HepG2 (cell line): ENCODE measurements at regions not wholly inside any gene's neighbourhood (a gene's known extent, or its start where the extent isn't known, plus 50 kb on each side); places are given as distances from the start of the nearest gene placed in this dataset.

Source experiments
- ASH2L ChIP-seq: fragments of 300-600, 200-600 bp; sonication (generic); IDR thresholded peaks from 2 replicates; pipeline ENCODE4 v1.7.0; 2017; ENCODE audit warnings: low read depth, mild to moderate bottlenecking, moderate library complexity, mixed read lengths, low read length; ENCODE audit not compliant: insufficient read length
- BORCS8-MEF2B ChIP-seq: sonication (generic); formaldehyde crosslinking; IDR thresholded peaks from 2 replicates; pipeline ENCODE4 v1.8.0; 2022; ENCODE audit warnings: mild to moderate bottlenecking, missing genetic modification reagents
- EEA1 ChIP-seq: sonication (generic); formaldehyde crosslinking; IDR thresholded peaks from 2 replicates; pipeline ENCODE4 v1.5.1; 2020; ENCODE audit warnings: mild to moderate bottlenecking, missing genetic modification reagents, borderline replicate concordance
- FOXJ3 ChIP-seq: sonication (generic); formaldehyde crosslinking; IDR thresholded peaks from 2 replicates; pipeline ENCODE4 v1.4.0; 2020; ENCODE audit warnings: missing genetic modification reagents, mild to moderate bottlenecking, borderline replicate concordance
- KLF11 ChIP-seq: IDR thresholded peaks from 2 replicates; pipeline ENCODE4 v1.6.1; 2016; ENCODE audit warnings: missing compliant biosample characterization
- MYC ChIP-seq: sonication (generic); formaldehyde crosslinking; IDR thresholded peaks from 2 replicates; pipeline ENCODE4 v1.9.0; 2021; ENCODE audit warnings: missing genetic modification reagents, borderline replicate concordance
- NCOA1 ChIP-seq: sonication (generic); formaldehyde crosslinking; IDR thresholded peaks from 2 replicates; pipeline ENCODE4 v1.9.0; 2021; ENCODE audit warnings: missing genetic modification reagents
- REXO4 ChIP-seq: sonication (generic); formaldehyde crosslinking; IDR thresholded peaks from 2 replicates; pipeline ENCODE4 v1.8.0; 2022; ENCODE audit warnings: missing genetic modification reagents, mild to moderate bottlenecking, borderline replicate concordance
- ZBTB33 ChIP-seq: sonication (generic); formaldehyde crosslinking; IDR thresholded peaks from 2 replicates; pipeline ENCODE4 v1.4.0; 2020; ENCODE audit warnings: missing genetic modification reagents
- ZFY ChIP-seq: sonication (generic); formaldehyde crosslinking; IDR thresholded peaks from 2 replicates; pipeline ENCODE4 v1.4.0; 2020; ENCODE audit warnings: missing genetic modification reagents
- ZFYVE20 ChIP-seq: sonication (generic); formaldehyde crosslinking; IDR thresholded peaks from 2 replicates; pipeline ENCODE4 v1.8.0; 2023; ENCODE audit warnings: low read depth, mild to moderate bottlenecking, moderate library complexity, missing genetic modification reagents, borderline replicate concordance
- ZNF205 ChIP-seq: IDR thresholded peaks from 2 replicates; pipeline ENCODE4 v1.6.1; 2018; ENCODE audit warnings: missing biosample characterization, missing genetic modification reagents
- ZNF253 ChIP-seq: sonication (generic); formaldehyde crosslinking; IDR thresholded peaks from 2 replicates; pipeline ENCODE4 v1.8.0; 2022; ENCODE audit warnings: mild to moderate bottlenecking, missing genetic modification reagents, borderline replicate concordance
- ZNF563 ChIP-seq: sonication (generic); formaldehyde crosslinking; IDR thresholded peaks from 2 replicates; pipeline ENCODE4 v1.8.0; 2022; ENCODE audit warnings: mild to moderate bottlenecking, moderate library complexity, missing genetic modification reagents
- ZNF629 ChIP-seq: sonication (generic); formaldehyde crosslinking; conservative IDR thresholded peaks from 2 replicates; pipeline ENCODE4 v1.5.0; 2020; ENCODE audit warnings: missing genetic modification reagents
- ZNF724P ChIP-seq: sonication (generic); formaldehyde crosslinking; IDR thresholded peaks from 2 replicates; pipeline ENCODE4 v1.8.0; 2022; ENCODE audit warnings: missing genetic modification reagents, borderline replicate concordance
- ZNF777 ChIP-seq: sonication (generic); formaldehyde crosslinking; IDR thresholded peaks from 2 replicates; pipeline ENCODE4 v1.4.0; 2020; ENCODE audit warnings: missing genetic modification reagents
- TF ChIP-seq, protein P1 (sequence below): sonication (generic); formaldehyde crosslinking; IDR thresholded peaks from 2 replicates; pipeline ENCODE4 v1.9.0; 2021; ENCODE audit warnings: mild to moderate bottlenecking, missing genetic modification reagents

DNA sequence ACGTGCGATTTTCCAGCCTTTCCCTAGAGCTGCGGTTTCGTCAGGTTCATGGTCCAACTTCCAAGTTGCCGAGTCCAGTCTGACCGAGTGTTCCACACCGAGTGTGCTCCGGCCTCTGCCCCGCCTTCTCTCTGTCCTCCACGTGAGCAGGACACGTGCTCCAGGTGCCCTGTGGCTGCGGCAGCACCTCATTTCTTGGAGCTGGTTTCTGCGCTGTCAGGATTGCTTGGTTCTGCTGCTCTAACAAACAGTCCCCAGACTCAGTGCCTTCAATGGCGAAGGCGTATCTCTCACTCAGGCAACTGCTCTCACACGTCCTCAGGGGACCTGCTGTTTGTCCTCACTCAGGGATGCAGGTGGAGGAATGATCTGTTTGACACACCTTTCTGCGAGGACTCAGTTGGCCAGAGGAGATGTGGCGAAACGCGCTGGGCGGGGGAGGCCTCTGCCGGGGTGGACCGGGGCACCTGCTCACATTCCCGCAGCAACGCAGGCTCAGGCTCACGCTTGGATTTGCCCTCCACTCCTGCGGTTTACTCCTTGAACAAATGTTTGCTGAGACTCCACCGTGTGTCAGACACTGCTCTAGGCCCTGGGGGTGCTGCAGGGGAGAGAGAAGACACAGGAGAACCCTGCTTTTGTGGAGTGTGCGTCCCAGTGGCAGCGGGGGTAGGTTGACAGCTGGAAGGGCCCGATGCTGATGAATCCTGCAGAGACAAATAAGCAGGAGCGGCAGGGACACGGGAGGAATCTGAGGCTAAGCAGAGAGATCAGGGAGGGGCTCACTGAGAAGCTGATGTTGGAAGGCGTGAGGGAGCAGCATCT lies 63.4 kb upstream of the FBRSL1 start (continued):
- TF ChIP-seq, protein P1, sequence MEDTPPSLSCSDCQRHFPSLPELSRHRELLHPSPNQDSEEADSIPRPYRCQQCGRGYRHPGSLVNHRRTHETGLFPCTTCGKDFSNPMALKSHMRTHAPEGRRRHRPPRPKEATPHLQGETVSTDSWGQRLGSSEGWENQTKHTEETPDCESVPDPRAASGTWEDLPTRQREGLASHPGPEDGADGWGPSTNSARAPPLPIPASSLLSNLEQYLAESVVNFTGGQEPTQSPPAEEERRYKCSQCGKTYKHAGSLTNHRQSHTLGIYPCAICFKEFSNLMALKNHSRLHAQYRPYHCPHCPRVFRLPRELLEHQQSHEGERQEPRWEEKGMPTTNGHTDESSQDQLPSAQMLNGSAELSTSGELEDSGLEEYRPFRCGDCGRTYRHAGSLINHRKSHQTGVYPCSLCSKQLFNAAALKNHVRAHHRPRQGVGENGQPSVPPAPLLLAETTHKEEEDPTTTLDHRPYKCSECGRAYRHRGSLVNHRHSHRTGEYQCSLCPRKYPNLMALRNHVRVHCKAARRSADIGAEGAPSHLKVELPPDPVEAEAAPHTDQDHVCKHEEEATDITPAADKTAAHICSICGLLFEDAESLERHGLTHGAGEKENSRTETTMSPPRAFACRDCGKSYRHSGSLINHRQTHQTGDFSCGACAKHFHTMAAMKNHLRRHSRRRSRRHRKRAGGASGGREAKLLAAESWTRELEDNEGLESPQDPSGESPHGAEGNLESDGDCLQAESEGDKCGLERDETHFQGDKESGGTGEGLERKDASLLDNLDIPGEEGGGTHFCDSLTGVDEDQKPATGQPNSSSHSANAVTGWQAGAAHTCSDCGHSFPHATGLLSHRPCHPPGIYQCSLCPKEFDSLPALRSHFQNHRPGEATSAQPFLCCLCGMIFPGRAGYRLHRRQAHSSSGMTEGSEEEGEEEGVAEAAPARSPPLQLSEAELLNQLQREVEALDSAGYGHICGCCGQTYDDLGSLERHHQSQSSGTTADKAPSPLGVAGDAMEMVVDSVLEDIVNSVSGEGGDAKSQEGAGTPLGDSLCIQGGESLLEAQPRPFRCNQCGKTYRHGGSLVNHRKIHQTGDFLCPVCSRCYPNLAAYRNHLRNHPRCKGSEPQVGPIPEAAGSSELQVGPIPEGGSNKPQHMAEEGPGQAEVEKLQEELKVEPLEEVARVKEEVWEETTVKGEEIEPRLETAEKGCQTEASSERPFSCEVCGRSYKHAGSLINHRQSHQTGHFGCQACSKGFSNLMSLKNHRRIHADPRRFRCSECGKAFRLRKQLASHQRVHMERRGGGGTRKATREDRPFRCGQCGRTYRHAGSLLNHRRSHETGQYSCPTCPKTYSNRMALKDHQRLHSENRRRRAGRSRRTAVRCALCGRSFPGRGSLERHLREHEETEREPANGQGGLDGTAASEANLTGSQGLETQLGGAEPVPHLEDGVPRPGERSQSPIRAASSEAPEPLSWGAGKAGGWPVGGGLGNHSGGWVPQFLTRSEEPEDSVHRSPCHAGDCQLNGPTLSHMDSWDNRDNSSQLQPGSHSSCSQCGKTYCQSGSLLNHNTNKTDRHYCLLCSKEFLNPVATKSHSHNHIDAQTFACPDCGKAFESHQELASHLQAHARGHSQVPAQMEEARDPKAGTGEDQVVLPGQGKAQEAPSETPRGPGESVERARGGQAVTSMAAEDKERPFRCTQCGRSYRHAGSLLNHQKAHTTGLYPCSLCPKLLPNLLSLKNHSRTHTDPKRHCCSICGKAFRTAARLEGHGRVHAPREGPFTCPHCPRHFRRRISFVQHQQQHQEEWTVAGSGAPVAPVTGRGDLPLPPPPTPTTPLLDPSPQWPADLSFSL, result no peak
- TF ChIP-seq KLF11 (CRISPR knock-in tag) (peak; percentile 74; the same call in 1 of the 2 replicates), ASH2L (no peak), MYC (peak; percentile 93), ZNF724P (0 out of 2 replicates have a peak, but pooled peaks have one; percentile 28), REXO4 (CRISPR knock-in tag) (0 out of 2 replicates have a peak, but pooled peaks have one; percentile 93), ZNF777 (CRISPR knock-in tag) (no peak), ZBTB33 (CRISPR knock-in tag) (peak; percentile 29; the same call in 1 of the 2 replicates), ZFYVE20 (no peak), ZNF629 (CRISPR knock-in tag) (no peak; the same call in 1 of the 2 replicates), FOXJ3 (CRISPR knock-in tag) (no peak), ZNF563 (CRISPR knock-in tag) (peak; percentile 93; the same call in 1 of the 2 replicates), ZFY (peak; percentile 64; the same call in 1 of the 2 replicates), EEA1 (CRISPR knock-in tag) (no peak), BORCS8-MEF2B (CRISPR knock-in tag) (peak; percentile 68; the same call in 1 of the 2 replicates), ZNF205 (peak; percentile 84; the same call in 1 of the 2 replicates), NCOA1 (CRISPR knock-in tag) (no peak), ZNF253 (no peak)
